DND-41 (cell line): ENCODE measurements at regions not wholly inside any gene's neighbourhood (a gene's known extent, or its start where the extent isn't known, plus 50 kb on each side); places are given as distances from the start of the nearest gene placed in this dataset.

Source experiments
- EZH2 ChIP-seq: IDR thresholded peaks from 3 replicates; pipeline ENCODE4 v1.6.1; 2012; ENCODE audit warnings: borderline replicate concordance, low read depth, mild to moderate bottlenecking, moderate library complexity, low read length, inconsistent platforms; ENCODE audit not compliant: severe bottlenecking
- TF ChIP-seq, protein P1 (sequence below): IDR thresholded peaks from 2 replicates; pipeline ENCODE4 v1.5.1; 2012; ENCODE audit warnings: borderline replicate concordance, low read length, moderate library complexity, mild to moderate bottlenecking; ENCODE audit not compliant: poor library complexity, severe bottlenecking; ENCODE audit errors: extremely low read depth

DNA sequence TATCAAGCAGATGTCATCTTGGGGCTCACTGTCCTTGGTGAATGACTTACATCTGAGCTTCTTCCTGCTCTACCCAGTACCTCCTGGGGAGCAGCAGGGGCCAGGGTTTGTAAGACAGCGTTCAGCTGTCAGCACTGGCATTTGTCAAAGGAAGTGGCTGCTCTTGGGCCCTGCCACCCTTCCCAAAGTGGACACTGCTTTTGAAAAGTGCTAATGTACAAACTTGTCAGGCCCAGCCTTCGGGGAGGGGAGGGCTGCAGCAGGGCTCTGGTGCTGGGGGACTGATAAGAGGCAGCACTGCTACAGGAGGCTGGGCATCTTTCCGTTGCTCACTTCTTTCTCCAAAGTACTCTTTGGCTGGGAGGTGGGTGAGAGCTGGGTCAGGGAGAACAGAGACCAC is 59.8 kb upstream of the RBM19 start:
- TF ChIP-seq, protein P1, sequence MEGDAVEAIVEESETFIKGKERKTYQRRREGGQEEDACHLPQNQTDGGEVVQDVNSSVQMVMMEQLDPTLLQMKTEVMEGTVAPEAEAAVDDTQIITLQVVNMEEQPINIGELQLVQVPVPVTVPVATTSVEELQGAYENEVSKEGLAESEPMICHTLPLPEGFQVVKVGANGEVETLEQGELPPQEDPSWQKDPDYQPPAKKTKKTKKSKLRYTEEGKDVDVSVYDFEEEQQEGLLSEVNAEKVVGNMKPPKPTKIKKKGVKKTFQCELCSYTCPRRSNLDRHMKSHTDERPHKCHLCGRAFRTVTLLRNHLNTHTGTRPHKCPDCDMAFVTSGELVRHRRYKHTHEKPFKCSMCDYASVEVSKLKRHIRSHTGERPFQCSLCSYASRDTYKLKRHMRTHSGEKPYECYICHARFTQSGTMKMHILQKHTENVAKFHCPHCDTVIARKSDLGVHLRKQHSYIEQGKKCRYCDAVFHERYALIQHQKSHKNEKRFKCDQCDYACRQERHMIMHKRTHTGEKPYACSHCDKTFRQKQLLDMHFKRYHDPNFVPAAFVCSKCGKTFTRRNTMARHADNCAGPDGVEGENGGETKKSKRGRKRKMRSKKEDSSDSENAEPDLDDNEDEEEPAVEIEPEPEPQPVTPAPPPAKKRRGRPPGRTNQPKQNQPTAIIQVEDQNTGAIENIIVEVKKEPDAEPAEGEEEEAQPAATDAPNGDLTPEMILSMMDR, result no peak
- no peak for TF ChIP-seq EZH2
